CD4-positive, alpha-beta T cell treated with Interleukin-17A for 4 hours (primary cell): ENCODE measurements at regions not wholly inside any gene's neighbourhood (a gene's known extent, or its start where the extent isn't known, plus 50 kb on each side); places are given as distances from the start of the nearest gene placed in this dataset.
"Not testable (repeated sequence)": the region's sequence is repeated elsewhere in the genome, so short reads cannot be mapped to it uniquely, and the experiment has no call there.

ENCODE experiments used
- DNase-seq: peaks from one replicate; pipeline ENCODE4 v3.0.0-alpha.2; 2020; ENCODE audit warnings: mixed read lengths

DNA sequence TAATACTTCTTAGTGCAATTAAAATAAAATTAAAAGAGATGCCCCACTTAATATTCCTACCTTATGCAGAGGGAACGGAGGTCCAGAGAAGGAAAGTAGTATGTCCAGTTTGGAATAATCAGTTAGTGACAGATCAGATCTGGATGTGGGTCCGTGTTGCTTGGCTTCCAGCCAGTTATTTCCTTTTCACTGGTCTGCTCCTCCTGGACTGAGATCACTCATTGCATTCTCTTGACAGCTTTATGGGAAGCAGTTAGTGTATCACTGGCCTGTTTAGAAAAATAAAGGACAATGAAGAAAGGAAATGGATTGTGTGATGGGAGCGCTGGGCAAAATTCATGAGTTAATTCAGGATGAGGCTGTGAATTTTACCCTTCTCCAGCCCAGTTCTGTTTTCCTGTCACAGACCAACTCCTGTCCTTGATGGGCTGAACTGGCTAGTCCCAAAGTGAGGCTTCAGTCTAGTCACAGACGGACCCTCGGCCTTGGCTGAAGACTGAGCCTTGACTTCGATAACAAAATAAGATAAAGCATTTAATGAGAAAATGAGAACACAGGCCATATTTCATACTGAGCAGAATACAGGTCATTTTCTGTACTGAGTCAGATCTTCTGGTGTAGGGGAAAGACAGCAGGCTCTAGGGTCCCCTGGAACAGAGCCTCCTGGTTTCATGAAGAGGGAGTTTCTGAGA lies 85.2 kb upstream of the TRABD2B start:
- no peak for DNase-seq

- DNase-seq: no peak
These were observed 83.4 kb upstream of the TRABD2B start for GRCh38 chr1:48080331-48081255.

DNA sequence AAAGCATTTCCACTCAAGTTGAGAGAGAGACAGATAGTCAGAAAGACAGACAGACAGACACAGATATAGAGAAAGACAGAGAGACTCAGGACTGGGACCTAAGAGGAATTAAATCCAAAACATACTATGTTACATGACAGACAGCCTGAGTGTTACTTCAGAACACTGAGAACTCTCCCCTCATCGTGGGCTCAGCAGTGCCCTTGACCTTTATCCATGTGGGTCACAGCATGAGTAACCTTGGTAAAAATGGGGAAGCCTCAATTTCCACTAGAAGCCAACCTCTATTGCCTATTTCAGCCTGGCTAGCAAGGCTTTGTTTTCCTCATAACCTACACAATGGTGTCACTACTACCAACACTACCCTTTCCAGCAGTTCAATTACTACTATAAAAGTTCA lies 81.9 kb upstream of the TRABD2B start:
- no peak for DNase-seq

GRCh38 chr1:48077795-48078222 lies 80.6 kb upstream of the TRABD2B start:
- no peak for DNase-seq

DNA sequence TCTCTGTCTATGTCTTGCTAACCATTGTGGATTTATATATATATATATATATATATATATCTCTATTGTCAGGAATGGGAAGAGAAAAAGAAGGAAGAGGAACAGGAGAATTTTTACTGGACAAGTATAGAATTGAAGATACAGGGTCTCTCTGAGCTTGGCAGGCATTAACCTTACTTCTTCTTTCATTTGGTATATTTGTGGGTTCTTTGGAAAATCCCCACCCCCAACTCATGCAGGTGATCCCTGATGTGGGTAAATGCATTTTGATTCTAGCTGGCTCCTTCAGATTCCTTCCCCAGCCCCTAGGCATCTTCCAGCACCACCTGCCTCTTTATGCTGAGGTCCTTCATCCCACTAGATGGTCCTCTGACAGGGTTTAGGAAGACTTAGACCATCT lies 78.8 kb upstream of the TRABD2B start:
- no peak for DNase-seq

DNA sequence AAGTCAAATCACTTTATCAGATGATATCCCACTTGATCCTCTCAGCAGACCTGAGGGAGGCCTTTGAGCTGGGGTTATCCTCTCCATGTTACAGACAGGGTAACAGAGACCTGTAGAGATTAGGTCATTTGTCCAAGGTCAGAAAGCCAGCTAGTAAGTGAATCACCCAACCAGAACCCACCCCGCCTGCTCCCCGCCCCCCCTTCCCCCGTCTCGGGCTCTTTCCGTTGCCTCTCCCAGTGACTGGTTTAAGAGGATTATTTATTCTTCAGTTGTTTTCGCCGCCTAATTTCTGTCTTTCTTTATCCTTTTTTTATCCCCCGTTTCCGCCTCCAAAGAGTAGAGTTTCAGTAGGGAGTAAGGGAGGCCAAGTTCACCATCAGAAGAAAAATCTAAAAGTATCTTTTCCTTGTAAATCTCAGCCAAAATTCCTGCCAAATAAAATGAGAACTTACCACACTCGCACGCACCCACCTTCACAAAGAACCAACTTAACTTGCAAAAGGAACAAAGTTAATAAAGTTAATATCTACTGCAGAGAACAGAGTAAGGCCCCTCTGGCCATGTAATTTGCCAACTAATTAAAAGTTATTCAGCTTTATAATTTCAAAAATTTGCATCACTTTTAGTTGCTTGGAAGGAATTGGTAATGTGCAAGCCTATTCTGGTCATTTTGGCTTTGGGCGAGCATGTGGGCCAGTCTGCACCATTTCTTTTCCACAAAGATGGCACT lies 76.8 kb upstream of the TRABD2B start:
- DNase-seq: no peak

DNA sequence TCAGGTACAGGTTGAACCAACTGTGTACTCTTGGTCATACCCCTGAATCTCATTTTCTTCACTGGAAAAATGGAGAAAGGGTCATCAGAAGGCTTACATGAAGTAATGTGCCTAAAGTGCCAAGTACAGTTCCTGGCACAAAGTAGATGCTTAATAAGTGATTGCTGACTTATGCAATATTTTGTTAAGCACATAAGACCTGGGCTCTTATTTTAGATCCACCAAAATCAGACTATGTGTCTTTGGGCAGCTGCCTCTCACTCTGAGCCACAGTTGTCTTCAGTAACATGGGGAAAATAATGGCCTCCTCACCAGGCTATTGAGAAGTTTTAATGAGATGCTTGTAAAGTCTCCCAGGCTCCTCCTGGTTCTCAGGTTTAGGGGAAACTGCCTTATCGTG lies 74.3 kb upstream of the TRABD2B start:
- no peak for DNase-seq

- no peak for DNase-seq
These were observed 73.2 kb upstream of the TRABD2B start for GRCh38 chr1:48070396-48070750.

DNA sequence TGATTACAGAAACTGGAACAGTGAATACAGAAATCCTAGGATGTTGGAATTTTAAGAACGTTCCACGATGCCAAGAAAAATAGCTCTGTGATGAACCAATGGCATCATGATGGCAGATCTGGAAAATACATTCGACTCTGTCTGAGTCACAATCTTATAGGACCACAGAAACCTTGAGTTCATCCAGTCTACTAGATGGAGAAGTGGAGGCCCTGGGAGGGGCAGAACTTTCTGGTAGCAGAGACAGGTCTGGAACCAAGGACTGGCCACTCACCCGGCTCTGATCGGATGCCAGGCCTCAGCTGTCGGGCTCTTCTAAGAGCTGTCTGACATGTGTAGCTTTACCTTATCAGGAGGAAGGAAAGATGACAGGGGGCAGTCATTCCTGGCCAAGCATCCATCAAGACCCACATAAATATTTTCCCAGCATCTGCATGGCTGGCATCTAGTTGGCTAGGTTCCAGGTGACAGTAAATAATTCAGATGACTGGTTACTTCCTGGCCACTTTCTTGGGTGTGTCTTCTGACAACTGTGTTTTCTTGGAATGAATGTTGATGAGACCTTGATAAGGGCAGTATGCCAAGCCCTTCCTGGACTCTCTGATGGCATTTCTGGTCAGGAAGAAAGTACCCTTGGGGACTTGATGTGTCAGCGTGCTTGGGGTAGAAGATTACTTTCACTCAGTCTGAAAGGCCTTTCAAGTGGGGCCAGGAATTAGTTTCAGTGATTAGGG lies 72.6 kb upstream of the TRABD2B start:
- no peak for DNase-seq

- DNase-seq: no peak
These were observed 71.0 kb upstream of the TRABD2B start for GRCh38 chr1:48068206-48068605.

- no peak for DNase-seq
These were observed 69.8 kb upstream of the TRABD2B start for GRCh38 chr1:48066936-48067335.

- not testable (repeated sequence) for DNase-seq
These were observed 67.5 kb upstream of the TRABD2B start for GRCh38 chr1:48064693-48065092.

- DNase-seq: no peak
These were observed 65.2 kb upstream of the TRABD2B start for GRCh38 chr1:48062353-48062752.

- DNase-seq: no peak
These were observed 64.3 kb upstream of the TRABD2B start for GRCh38 chr1:48061162-48062136.

DNA sequence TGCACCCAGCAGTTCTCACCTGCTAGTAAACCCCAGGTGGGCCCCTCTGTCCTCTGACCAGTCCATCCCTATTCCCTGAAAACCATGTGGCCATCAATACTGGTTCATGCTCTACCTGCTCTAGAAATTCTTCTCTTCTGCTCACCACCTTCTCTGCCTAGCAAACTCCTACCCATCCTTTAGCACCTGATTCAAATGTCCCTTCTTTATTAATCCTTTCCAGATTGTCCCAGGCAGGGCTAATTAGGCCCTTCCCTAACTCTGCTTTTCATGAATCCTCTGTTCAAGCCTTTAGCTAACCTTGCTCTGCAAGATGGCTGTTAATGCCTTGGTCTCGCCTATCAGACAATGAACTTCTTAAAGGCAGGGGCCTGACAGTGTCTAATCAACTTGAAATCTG lies 62.1 kb upstream of the TRABD2B start:
- no peak for DNase-seq

DNA sequence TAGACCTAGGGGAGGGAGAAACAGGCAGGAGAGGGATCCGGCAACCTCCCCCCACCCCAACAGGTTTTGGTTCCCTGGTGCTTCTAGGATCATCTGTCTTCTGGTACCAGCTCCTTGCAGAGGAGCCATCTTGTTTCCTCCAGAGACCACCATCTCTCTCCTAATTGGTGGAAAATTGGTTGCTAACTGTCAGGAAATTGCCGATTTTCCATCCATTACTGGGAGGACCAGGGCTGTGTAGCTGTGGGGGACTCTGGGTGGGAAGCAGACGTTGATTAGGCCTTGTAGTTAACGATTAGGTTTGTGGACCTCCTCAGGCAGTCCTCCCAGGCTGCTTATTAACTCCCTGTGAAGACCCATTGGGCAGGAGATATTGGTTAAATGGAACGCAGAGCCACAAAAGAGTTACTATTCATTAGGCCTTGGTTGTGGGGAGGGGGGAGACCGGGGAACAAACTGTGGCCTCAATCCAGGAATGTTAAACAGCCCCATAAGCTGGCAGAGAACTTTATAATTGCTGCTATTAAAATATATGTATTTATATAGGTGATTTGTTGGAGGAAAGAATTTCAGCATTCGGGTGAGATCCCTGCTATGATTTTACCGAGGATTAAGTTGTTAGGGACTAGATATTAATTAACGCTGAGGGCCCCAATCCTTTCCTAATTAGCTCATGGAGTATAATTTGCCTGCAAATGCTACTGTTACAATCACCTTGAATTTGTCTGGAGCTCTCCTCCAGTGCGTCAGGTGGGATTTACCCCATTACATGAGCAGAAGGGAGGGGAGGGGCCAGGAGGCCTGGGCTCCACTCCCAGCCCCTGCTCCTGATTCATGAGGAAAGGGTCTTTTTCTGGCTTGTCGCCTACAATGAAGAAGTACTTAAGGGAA lies 61.2 kb upstream of the TRABD2B start:
- no peak for DNase-seq

DNA sequence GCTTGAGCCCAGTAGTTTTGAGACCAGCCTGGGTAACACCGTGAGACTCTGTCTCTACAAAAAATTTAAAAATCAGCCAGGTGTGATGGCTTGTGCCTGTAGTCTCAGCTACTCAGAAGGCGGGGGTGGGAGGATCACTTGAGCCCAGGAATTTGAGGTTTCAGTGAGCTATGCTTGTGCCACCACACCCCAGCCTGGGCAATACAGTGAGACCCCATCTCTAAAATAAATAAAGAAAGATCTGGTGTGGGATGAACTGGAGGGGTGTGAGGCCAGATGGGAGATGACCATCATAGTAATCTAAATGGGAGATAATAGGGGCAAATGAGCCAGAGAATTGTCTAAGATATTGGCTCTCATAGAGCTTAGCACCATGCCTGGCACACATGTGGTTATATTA lies 60.1 kb upstream of the TRABD2B start:
- DNase-seq: no peak

DNA sequence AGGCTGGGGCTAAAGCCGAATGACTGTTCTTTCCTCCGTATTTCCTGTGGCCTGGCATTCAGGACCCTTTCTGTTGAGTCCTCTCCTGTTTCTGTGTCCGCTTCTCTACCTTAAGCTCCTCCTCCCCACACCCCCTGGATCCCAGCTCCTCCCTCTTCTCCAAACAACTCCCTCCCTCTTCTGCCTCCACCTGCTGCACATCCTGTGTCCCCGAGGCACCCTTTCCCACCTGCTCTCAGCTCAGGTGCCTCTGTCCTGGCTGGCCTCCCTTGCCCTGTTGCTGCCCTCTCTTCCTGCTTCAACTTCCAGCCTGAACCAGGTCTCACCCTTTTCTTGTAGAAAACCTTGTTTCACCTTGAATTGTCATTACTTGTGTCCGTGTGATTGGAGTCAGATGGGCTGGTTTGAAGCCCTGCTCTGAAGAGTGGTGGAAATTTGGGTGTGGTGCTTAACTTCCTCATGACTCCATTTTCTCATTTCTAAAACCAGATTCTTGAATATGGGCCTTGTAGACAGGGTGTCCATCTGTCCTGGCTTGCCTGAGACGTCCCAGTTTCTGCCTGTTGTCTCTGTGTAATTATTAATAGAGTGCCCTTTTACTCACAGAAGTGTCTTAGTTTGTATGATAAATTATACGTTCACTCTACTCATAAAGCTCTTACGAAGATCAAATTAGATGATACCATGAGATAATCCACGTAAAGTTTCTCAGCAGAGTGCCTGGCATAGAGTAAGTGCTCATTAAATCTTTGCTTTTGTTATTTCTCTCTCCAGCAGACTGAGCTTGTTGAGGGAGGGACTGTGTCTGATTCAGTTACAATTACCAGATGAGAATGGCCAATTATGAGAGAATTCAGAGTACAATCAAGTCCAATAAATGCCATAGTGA lies 58.9 kb upstream of the TRABD2B start:
- DNase-seq: no peak

DNA sequence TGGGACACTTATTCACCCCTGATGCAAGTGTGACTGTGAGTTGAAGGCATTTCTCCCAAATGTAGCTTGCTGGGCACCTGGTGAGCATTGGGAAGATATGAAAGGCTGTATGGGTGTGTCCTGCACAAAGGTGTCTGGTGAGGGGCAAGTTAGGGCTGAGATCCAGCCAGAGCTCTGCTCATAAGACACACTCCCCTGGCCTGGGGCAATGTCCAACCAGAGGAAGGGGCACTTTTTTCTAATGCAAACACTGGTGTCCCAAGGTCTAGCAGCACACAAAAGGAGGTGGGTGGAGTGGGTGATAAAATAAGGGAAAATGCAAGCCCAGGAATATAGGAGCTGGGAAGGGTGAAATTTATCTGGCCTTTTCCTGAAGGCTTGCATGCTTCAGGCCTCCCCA lies 57.0 kb upstream of the TRABD2B start:
- DNase-seq: no peak

GRCh38 chr1:48052923-48053291 lies 55.7 kb upstream of the TRABD2B start:
- DNase-seq: no peak
